ENCODE measurements at regions not wholly inside any gene's neighbourhood (a gene's known extent, or its start where the extent isn't known, plus 50 kb on each side); places are given as distances from the start of the nearest gene placed in this dataset.

DNA sequence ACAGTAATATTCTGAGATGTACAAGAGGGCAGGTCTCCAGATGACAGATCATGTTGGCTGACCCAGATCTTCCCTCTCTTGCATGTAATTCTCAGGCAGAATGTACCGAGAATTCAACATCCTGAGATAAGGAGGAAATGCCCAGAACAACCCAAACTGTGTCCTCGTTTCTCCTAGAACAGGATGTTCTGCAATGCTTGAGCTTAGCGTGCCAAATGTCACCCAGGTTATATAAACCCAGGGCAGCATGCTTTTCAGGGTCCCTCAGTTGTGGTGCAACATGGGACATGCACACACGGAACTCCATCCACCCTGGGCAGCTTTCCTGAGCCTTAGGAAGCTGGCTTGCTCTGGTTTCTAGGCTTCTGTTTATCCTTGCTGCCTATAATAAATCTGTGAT, 102.1 kb upstream of the CMC1 start:
- TF ChIP-seq POLR2AphosphoS5 (IDR thresholded peaks at IDR 0.05; ENCODE audit: low read depth, low read length): no peak
- TF ChIP-seq, protein P1, sequence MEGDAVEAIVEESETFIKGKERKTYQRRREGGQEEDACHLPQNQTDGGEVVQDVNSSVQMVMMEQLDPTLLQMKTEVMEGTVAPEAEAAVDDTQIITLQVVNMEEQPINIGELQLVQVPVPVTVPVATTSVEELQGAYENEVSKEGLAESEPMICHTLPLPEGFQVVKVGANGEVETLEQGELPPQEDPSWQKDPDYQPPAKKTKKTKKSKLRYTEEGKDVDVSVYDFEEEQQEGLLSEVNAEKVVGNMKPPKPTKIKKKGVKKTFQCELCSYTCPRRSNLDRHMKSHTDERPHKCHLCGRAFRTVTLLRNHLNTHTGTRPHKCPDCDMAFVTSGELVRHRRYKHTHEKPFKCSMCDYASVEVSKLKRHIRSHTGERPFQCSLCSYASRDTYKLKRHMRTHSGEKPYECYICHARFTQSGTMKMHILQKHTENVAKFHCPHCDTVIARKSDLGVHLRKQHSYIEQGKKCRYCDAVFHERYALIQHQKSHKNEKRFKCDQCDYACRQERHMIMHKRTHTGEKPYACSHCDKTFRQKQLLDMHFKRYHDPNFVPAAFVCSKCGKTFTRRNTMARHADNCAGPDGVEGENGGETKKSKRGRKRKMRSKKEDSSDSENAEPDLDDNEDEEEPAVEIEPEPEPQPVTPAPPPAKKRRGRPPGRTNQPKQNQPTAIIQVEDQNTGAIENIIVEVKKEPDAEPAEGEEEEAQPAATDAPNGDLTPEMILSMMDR (IDR thresholded peaks at IDR 0.05): no peak
- TF ChIP-seq TCF7L2 (IDR thresholded peaks at IDR 0.05; ENCODE audit: low read depth, low read length): no peak
